Stimulated activated CD4-positive, alpha-beta T cell treated with anti-CD3 and anti-CD28 coated beads, Interleukin-1b, Interleukin-23, amount 100 ng/mL, for 4 hours (primary cell): ENCODE measurements at regions not wholly inside any gene's neighbourhood (a gene's known extent, or its start where the extent isn't known, plus 50 kb on each side); places are given as distances from the start of the nearest gene placed in this dataset.

Source experiments
- DNase-seq, 2 donors: peaks; one replicate each; pipeline ENCODE4 v3.0.0-alpha.2; 2020; ENCODE audit warnings: low read depth in 2 of 2

DNA sequence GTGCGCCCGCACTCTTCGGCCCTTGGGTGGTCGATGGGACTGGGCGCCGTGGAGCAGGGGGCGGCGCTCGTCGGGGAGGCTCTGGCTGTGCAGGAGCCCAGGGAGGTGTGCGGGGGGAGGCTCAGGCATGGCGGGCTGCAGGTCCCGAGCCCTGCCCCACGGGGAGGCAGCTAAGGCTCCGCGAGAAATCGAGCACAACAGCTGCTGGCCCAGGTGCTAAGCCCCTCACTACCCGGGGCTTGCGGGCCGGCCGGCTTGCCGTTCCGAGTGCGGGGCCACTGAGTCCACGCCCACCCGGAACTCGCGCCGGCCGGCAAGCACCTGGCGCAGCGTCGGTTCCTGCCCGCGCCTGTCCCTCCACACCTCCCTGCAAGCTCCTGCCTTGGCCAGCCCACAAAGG is 462.3 kb upstream of the JARID2 start:
- DNase-seq: no peak

DNA sequence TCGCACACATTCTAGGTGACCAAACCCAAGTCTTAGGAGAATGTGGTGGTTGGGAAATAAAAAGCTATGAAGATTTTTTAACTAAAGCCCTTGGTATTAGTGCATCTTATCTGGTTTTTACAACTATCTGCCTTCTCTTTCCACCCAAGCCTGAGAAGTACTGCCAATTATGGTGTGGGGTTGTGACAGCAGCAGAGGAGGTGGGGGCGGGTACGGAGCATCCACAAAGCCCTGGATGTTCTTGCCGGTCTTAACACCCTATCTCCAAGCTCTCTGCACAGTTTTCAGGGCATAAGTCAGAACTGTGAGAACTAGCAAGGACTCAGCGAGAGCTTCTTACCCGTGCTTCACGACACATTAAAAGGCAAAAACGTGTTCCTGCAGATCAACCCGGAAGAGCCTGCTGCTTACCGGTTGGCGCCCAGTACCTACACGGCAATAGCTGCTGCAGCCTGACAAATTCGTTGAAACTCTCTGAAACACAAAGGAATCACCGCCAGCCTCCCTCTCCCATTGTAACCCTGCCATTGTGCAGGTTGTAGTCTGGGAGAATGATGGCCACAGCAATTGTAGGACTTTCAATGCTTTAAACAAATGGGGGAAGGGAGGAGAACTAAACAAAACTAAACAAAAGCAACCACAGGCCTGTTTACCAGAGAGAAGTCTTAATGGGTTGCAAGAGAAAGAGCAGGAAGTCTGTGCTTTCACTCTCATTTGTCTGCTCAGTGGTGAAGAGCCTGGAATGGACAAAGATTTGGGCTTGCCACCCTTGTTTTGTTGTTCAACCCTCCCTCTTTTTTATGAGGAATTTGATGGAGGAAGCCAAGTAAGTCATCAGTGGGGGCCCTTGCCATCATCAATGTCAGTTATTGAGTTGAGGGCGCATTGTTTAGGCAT is 461.0 kb upstream of the JARID2 start:
- peak in 1 of 2 donors; percentile 4 for DNase-seq

DNA sequence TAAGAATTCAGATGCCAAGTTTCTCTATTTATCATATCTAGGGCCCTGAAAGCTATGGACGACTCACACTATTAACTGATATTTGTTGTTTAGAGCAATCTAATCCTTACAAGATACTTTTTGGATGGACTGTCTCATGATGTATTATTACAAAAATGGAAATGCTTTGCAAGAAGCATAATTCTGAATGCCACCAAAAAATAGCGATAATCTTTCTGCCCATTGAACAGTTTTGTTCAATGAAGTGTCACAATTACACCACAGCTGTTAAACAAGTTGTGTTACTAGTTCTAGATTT is 460.4 kb upstream of the JARID2 start:
- DNase-seq: no peak

DNA sequence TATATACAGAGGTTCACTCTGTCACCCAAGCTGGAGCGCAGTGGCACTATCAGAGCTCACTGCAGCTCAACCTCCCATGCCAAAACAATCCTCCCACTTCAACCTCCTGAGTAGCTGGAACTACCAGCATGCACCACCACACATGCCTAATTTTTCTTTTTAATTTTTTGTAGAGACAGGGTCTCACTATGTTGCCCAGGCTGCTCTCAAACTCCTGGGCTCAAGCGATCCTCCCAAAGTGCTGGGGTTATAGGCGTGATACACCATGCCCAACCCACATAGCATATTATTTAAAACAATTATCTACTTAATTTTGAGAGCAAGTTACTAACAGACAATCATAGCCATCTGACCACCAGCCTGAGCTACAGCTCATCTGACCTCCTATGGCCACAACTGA is 459.9 kb upstream of the JARID2 start:
- no peak for DNase-seq

DNA sequence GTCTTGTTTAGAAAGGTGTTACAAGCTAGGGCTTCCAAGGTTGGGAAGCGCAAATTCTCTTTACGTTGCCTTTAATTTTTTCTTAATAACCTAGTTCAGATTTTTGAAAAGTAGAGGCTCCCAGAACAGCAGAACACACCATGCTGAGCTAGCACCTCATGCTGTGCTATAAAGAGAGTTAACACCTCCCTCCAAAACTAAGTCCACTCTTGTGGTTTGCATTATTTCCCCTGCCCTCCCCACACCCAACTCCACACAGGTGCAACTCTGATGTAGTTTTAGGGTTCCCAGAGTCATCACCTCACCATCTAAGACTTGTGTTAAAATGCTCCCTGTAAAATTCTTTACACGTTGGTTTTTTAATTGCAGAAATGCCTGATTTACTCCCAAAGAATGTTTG is 459.4 kb upstream of the JARID2 start:
- DNase-seq: no peak

DNA sequence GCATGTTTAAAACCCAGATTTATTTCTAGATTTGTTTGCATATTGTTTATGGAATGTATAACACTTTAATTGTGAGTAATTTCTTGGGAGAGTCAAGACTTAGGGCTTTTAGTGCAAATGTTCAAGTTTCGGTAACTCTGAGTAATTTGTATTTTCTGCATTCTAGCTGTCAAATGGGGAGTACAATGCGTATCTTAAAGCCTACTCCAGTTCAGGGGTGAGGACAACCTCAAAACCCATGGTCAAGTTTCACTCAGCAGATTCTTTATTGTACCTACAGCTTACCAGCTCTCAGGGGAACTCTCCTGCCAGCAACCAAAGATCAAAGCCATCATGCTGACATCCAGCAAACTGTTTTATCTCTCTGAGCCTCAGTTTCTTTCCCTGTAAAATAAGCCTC is 458.6 kb upstream of the JARID2 start:
- DNase-seq: no peak

DNA sequence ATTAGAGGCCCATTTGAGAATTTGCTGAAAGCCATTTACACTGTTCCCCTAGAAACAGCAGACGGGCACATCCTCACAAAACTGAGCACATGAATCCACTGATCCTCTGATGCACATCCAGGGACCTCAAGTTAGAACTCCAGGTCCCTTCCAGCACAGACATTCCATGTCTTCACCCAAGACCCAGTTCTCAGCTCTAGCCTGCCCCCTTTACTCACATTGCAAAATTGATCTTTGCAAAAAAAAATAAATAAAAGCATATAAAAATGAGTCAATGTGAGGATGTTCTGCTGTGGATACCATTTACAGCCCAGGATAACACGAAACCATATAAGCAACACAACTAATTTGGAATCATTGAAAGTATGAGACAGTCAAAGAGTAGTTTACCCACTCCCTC is 458.2 kb upstream of the JARID2 start:
- DNase-seq: no peak

- no peak for DNase-seq
Measured at GRCh38 chr6:14789996-14790395, 455.9 kb upstream of the JARID2 start.

DNA sequence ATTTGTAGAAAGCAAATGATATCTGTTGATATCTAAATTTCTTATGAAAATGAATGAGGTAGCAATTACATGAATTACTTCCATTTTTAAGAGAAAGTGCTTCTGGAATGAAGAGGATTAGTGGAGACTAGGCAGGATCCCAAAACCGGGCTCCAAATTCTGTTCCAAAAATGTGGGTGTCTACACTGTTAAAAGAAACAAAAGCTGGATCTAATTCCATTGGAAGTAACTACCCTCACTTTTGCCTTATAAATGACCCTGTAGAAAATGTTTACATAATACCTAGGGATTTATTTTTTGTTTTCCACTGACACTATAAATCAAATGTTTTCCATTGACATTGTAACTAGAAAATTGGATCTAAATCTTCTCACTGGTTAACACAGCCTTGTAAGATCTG is 454.9 kb upstream of the JARID2 start:
- no peak for DNase-seq

- no peak for DNase-seq
Measured at GRCh38 chr6:14791526-14791925, 454.3 kb upstream of the JARID2 start.

DNA sequence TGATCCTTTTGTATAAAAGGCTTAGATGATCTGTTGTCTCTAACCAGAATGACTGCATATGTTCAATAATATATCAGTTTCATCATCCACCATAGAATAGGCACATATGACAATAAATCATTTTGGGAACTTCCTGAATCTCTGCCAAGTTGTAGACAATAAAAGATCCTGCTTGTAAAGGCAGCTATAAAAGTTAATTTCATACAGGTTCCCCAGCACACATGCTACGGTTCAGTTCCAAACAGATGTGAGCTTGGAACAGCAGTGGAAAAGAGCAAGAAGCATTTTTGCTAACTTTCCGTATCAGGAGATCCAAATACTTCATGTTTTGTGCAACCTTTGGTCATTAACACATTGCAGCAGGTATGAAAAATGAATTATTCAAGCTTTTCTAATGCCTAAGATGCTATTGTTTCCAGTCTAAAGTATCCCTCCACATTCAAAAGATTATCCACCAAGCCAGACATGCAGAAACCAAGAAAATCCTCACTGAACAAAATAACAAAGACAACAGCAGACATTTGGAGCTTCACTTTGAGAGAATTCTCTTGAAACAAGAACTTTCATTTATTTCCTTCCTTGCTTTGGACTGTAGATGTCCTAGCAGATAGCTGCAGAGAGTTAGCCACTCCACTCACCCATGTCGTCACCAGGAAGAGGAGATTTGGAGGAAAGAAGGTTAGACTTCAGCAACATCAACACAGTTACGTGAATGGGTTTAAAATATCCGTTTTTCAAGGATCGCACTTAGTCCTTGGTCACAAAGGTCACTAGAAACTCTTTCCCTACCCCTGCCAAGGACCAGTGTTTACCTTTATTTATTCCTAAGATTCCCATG is 453.5 kb upstream of the JARID2 start:
- no peak for DNase-seq

- DNase-seq: no peak
Measured at GRCh38 chr6:14795451-14795850, 450.4 kb upstream of the JARID2 start.

DNA sequence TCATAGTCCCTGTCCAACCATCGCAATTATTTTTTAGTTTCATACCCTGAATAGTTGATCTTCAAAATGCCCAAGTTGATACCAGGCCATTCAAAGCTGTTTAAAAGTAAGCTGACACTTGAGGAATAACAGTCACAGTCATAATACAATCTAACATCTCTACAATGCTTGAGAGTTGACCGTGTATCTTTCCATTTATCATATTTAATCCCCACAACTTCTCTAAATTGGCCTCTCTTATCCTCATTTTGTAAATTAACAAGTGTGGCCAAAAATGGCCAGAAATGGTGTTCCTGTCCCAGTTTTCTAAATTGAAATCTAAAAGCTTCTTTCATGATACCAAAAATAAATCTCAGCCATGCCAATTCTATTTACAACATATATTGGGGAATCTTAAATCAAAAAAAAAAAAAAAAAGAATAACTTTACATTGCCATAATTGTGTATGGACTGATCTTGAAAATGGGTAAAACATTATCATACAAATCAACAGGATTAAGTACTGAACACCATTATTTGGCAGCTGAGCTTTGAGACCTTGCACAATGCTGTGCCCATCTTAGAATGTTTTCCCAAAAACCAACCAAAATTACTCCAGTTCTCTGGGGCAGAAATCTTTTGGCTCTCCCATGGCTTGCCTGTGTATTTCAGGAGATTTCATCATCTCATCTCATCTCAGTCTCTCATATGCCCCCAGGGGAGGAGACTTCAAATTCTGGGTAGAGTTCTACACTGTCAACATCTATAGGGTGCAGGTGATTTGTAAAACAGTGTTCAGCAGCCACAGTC is 448.7 kb upstream of the JARID2 start:
- DNase-seq: no peak

DNA sequence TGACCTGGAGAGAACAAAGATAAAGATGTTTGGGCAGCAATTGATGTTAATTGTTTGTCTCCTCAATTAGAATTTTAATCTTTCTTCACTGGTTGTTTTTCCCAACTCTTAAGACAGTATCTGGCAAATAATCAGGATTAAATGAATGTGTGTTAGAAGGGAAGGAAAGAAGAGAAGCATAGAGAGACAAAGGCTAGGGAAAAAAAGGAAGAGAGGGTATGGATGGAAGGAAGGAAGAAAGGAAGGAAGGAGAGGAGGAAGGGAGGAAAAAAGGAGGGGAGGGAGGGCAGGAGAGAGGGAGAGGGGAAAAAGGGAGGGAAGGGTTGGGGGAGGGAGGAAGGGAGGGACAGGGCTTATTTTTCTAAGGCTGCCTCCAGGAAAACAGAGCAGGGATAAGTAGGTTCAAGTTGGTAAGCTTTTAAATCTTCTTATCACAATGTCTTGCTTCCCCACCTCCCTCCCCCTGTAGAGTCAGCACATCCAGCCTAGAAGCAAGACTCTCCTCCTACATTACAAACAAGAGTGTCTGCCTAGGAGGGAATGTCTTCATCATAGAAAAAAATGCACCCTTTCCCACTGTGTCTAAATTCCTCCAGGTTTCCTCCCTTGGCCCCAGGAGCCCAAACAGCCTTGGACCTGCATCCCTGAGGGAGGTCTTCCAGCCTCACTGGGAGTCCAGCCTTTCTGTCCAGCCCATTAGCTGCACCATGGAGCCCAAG is 447.8 kb upstream of the JARID2 start:
- no peak for DNase-seq

DNA sequence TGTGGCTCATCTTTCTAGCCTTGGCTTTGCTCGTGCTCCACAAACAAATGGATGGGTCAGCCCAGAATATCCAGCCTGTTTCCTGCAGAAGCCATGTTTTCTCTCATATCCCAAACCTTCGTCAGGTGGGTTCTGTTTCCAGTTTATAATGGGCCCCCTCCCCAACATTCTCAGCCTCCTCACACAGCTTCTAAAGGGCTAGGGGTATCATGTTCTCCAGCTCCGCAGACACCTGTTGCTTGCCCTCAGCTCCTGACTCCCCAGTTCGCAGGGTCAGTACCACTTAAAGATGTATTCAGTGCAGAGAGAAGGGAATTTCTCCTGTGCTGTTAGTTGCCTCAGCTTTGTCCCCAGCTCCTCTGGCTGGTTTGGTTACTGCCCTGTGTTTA is 447.3 kb upstream of the JARID2 start:
- DNase-seq: no peak

- no peak for DNase-seq
Measured at GRCh38 chr6:14798996-14799588, 446.8 kb upstream of the JARID2 start.

DNA sequence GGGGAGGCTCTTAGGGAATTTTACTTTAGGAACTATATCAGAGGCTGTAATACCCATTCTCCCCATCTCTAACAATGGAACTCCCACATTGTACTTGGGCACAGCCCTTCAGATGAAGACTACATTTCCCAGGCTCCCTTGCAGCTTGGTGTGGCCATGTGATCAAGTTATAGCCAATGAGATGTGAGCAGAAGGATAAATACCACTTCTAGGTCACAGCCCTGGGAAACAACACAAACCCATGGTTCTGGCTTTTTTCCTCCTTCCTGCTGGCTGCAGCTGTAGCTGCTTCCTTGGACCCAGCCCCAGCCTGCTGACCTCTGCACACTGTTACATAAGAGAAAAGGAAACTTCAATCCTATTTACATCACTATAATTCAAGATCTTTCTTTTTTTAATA is 445.9 kb upstream of the JARID2 start:
- peak in 1 of 2 donors; percentile 12 for DNase-seq

GRCh38 chr6:14802514-14803160 is 443.2 kb upstream of the JARID2 start:
- no peak for DNase-seq

DNA sequence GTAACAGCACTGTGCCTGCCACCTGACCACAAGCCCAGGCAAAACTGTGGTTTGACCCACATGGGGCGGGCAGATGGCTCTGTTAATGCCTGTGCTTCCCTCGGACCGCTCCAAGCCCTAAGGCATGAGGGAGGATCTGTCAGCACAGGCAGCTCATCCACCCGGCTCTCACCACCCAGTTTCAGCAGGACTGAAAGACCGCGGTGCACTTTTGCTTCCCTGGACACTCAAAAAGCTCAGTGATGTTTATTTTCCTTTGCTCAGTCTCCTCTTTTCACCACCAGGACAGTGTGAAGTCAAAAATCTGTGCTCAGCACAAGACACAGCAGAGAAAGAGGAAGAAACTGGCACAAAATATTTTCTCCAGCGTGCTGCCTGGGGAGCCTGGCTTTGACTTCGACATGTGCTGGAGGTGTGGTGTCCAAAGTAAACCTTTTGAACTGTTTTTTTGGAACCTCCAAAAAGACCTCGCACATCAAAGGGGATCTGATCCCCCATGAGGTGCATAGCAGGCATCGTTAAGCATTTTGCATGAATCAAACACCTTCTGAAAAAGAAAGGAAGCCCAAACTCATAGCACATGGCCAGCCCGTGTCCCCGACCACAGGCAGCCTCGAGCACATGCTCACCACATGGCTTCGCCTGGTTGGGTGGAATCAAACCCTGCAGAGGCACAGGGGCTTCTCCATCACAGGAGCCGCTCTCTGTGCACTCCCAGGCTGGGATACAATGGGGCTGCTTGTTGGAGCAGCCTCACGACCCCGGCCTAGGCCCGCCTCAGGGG is 441.7 kb upstream of the JARID2 start:
- no peak for DNase-seq

- DNase-seq: no peak
Measured at GRCh38 chr6:14804785-14805210, 441.1 kb upstream of the JARID2 start.
